Vagina (tissue), 2 donors: ENCODE measurements at regions not wholly inside any gene's neighbourhood (a gene's known extent, or its start where the extent isn't known, plus 50 kb on each side); places are given as distances from the start of the nearest gene placed in this dataset.

Experiments
- CTCF ChIP-seq, 3 experiments: fragments of 450-650 bp in 2 of 3; fragments of 200-600 bp in 1 of 3; sonication (generic) in 1 of 3; IDR thresholded peaks; one replicate each; pipeline ENCODE4 v1.5.1; 2017 to 2019; ENCODE audit warnings: antibody characterized with exemption in 3 of 3, mild to moderate bottlenecking in 2 of 3, moderate library complexity in 2 of 3
- POLR2A ChIP-seq, 2 donors: fragments of 450-650 bp; IDR thresholded peaks; one replicate each; pipeline ENCODE4 v1.6.1; 2017; ENCODE audit warnings: antibody characterized with exemption in 2 of 2, mild to moderate bottlenecking in 2 of 2, moderate library complexity in 2 of 2
- POLR2AphosphoS5 ChIP-seq, 2 donors: sonication (generic); formaldehyde crosslinking; IDR thresholded peaks; one replicate each; pipeline ENCODE4 v1.9.0; 2017; ENCODE audit warnings: antibody characterized with exemption in 2 of 2, mild to moderate bottlenecking in 2 of 2, low read depth in 1 of 2; ENCODE audit not compliant: insufficient read depth in 1 of 2

GRCh38 chr1:219459351-219460080, 153.4 kb downstream of the ZC3H11B start:
- TF ChIP-seq POLR2AphosphoS5 (IDR thresholded peaks at IDR 0.05; ENCODE audit: insufficient read depth in 1 of 2, low read depth in 1 of 2), result no peak
- TF ChIP-seq CTCF (IDR thresholded peaks at IDR 0.05), result no peak
- TF ChIP-seq POLR2A (IDR thresholded peaks at IDR 0.05), result no peak
